GM12892 (cell line): ENCODE measurements at regions not wholly inside any gene's neighbourhood (a gene's known extent, or its start where the extent isn't known, plus 50 kb on each side); places are given as distances from the start of the nearest gene placed in this dataset.

Experiments
- POLR2A ChIP-seq: IDR thresholded peaks from 2 replicates; pipeline ENCODE4 v1.6.1; 2011; ENCODE audit warnings: low read depth, low read length, control low read depth
- POLR2AphosphoS5 ChIP-seq: IDR thresholded peaks from 2 replicates; pipeline ENCODE4 v1.6.1; 2011; ENCODE audit warnings: low read depth, low read length, control low read depth
- TAF1 ChIP-seq: IDR thresholded peaks from 2 replicates; pipeline ENCODE4 v1.6.1; 2011; ENCODE audit warnings: low read depth, mild to moderate bottlenecking, control low read depth, low read length, borderline replicate concordance

DNA sequence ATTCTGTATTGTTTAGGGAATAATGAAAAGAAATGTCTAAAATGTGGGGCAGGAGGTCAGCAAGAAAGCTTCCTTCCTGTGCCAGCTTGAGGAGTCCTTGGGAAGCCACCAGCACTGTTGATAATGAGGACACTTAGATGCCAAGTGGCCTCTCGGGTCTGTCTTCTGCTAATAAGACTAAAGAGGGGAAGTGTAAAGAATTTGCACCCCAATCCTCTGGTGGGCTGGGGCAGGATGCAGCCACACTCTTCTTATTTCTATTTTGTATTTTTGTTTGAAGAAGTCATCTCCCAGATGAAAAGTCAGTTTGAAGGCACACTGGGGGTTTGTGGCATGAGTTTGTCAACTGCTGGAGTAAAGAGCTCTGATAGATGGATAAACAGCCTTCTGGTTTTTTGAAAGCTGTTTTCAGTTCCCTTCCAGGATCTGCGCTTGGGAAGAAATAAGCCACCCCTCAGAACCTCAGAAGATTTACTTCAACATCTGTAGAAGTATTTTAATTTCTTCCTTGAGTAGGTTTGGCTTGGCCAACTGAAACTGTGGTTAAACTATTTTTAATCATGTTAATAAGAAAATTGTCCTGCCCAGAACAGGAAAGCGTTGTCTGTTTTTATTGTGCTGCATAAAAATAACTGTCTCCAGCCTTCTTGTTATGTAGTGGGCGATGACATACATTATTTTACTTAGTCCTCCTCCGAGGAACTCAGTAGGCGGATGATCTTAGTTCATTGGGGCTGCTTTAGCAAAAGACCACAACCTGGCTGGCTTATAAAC is 128.8 kb upstream of the GPR26 start:
- no peak for TF ChIP-seq POLR2AphosphoS5
- TF ChIP-seq POLR2A = no peak
- no peak for TF ChIP-seq TAF1
